Aorta (tissue), 5 donors: ENCODE measurements at regions not wholly inside any gene's neighbourhood (a gene's known extent, or its start where the extent isn't known, plus 50 kb on each side); places are given as distances from the start of the nearest gene placed in this dataset.
"Not testable (repeated sequence)": the region's sequence is repeated elsewhere in the genome, so short reads cannot be mapped to it uniquely, and the experiment has no call there.

Experiments
- ATAC-seq: fragments of 200-7000 bp; cut with Tn5 transposase; one replicate; pipeline ENCODE4 v1.9.1; 2022; ENCODE audit warnings: moderate library complexity; ENCODE audit not compliant: low FRiP score
- DNase-seq, 2 donors: peaks; one replicate each; pipeline ENCODE4 v3.0.0-alpha.2; 2020
- H3K27ac ChIP-seq, 2 donors: one replicate each; pipeline ENCODE4 v1.5.1; 2013; ENCODE audit warnings: low read length in 2 of 2, mild to moderate bottlenecking in 2 of 2, moderate library complexity in 2 of 2, control low read depth in 1 of 2, inconsistent platforms in 1 of 2, low read depth in 1 of 2
- H3K27me3 ChIP-seq, 2 donors: one replicate each; pipeline ENCODE4 v1.6.1; 2013; ENCODE audit warnings: control low read depth in 1 of 2, low read length in 1 of 2, mild to moderate bottlenecking in 1 of 2, moderate library complexity in 1 of 2; ENCODE audit not compliant: insufficient read depth in 2 of 2, control insufficient read depth in 1 of 2
- H3K36me3 ChIP-seq, 2 donors: one replicate each; pipeline ENCODE4 v1.6.1; 2013; ENCODE audit warnings: control low read depth in 1 of 2, low read length in 1 of 2, mild to moderate bottlenecking in 1 of 2; ENCODE audit not compliant: insufficient read depth in 2 of 2, control insufficient read depth in 1 of 2
- H3K4me1 ChIP-seq, 2 donors: one replicate each; pipeline ENCODE4 v1.6.1; 2013; ENCODE audit warnings: low read length in 2 of 2, control low read depth in 1 of 2, mild to moderate bottlenecking in 1 of 2, moderate library complexity in 1 of 2; ENCODE audit not compliant: insufficient read depth in 2 of 2, control insufficient read depth in 1 of 2
- H3K4me3 ChIP-seq, 2 donors: one replicate each; pipeline ENCODE4 v1.5.1; 2013; ENCODE audit warnings: low read length in 2 of 2, control low read depth in 1 of 2, mild to moderate bottlenecking in 1 of 2
- H3K9me3 ChIP-seq: one replicate; pipeline ENCODE4 v1.6.1; 2013; ENCODE audit warnings: mild to moderate bottlenecking, low read length; ENCODE audit not compliant: control insufficient read depth
- WGBS, 2 donors: extraction: QIAGEN DNeasy Blood & Tissue Kit; methylation state at CpG; one replicate each; pipeline ENCODE4 v1.1.7; 2013; 5-methylcytosine and 5-hydroxymethylcytosine counted together
- intact Hi-C, 2 donors: fragments of 100-400 bp; cut with DNase I; formaldehyde crosslinking; loops; one replicate each; pipeline versions ENCODE4 v1.14.2 to v1.15.0; 2022
- donor health status: healthy with polysubstance abuse.
- donor health status: Bipolar disorder and iron deficiency.
- donor health status: DM: no; HTN: no; CAD: no.
- donor health status: DM: no; HTN: no; CAD: no.
- donor health status: DM: yes; HTN: yes; CAD: no.

DNA sequence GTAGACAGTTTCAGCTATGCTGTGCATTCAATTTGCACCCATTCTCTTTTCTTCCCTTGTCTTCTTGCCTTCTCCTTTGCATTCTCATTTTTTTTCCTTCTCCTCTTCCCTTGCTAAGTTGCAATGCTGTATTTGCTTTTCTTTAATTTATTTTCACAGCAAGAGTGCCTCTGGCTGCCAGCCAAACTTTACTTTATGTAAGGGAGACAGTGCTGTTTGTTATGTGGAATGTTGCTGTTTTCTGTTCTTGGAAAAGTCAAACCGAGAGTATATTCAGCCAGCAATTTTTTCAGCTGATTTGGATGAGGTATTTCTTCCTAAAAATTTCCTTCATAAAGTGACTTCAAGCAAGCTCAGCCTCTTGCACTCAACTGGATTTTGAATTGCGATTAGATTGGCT, 1293.4 kb downstream of the ARAP2 start:
- no peaks in the 10 kb centered on the region for H3K9me3 ChIP-seq
- ATAC-seq = no peak
- no peak overlapping the region for H3K27ac ChIP-seq
- no peak overlapping the region for H3K4me3 ChIP-seq
- no peaks in the 10 kb centered on the region for H3K36me3 ChIP-seq
- WGBS, 2 donors = 35 to 41% methylated on average over 2 of the region's 2 CpGs
- H3K4me1 ChIP-seq = no peaks in the 10 kb centered on the region
- H3K27me3 ChIP-seq = no peaks in the 10 kb centered on the region
- intact Hi-C loops = no loop called here
- no peak for DNase-seq

DNA sequence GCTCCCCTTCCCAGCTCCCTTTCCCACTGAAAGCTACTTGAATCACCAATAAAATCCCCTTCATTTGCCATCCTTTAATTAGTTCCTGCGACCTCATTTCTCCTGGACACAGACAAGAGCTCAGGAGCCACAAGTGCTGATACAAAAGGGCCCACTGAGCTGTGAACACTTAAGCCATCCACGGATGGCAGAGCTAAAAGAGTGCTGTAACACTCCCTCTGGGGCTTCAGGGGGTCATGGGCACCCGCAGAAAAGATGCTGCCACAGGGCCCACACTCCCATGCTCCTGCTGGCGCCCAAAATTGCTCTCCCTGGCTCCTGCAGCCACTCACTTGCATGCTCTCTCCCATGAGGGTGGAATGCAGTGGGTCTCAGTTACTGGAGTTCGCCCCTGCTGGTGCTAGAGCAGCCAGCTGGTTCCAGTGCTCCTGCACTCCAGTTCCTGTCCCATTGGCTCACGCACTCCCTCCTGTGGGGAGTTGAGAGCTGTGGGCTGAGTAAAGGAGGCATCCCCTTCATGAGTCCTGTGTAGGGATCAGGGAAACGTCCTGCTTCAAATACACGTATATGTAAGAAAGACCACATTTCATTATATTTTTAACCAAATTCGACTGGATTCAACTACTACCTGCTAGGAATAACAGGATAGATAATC, 1291.0 kb downstream of the ARAP2 start:
- intact Hi-C loops = no loop called here
- H3K4me1 ChIP-seq = no peaks in the 10 kb centered on the region
- 87 to 88% methylated on average over 9 of the region's 9 CpGs for WGBS, 2 donors
- no peaks in the 10 kb centered on the region for H3K27me3 ChIP-seq
- ATAC-seq = no peak
- no peaks in the 10 kb centered on the region for H3K9me3 ChIP-seq
- H3K4me3 ChIP-seq = no peak overlapping the region
- no peaks in the 10 kb centered on the region for H3K36me3 ChIP-seq
- H3K27ac ChIP-seq = no peak overlapping the region
- no peak for DNase-seq

GRCh38 chr4:34964613-34965012, 1279.7 kb downstream of the ARAP2 start:
- H3K4me3 ChIP-seq = no peak overlapping the region
- no peaks in the 10 kb centered on the region for H3K27me3 ChIP-seq
- H3K27ac ChIP-seq = no peak overlapping the region
- H3K36me3 ChIP-seq = no peaks in the 10 kb centered on the region
- intact Hi-C loops = no loop called here
- DNase-seq (no peak), ATAC-seq (no peak)
- 42 to 55% methylated on average over 2 of the region's 2 CpGs for WGBS, 2 donors
- H3K9me3 ChIP-seq = no peaks in the 10 kb centered on the region
- no peaks in the 10 kb centered on the region for H3K4me1 ChIP-seq

- no peaks in the 10 kb centered on the region for H3K27me3 ChIP-seq
- intact Hi-C loops = no loop called here
These were observed 1272.1 kb downstream of the ARAP2 start for GRCh38 chr4:34972189-34972588.

GRCh38 chr4:34973650-34974312, 1270.5 kb downstream of the ARAP2 start:
- H3K9me3 ChIP-seq = no peaks in the 10 kb centered on the region
- H3K27me3 ChIP-seq = no peaks in the 10 kb centered on the region
- H3K27ac ChIP-seq = no peak overlapping the region
- H3K36me3 ChIP-seq = no peaks in the 10 kb centered on the region
- H3K4me3 ChIP-seq = no peak overlapping the region
- DNase-seq = no peak
- H3K4me1 ChIP-seq = no peaks in the 10 kb centered on the region
- intact Hi-C loops = no loop called here
- ATAC-seq = no peak
- WGBS, 2 donors = 56 to 68% methylated on average over 3 of the region's 3 CpGs

More at GRCh38 chr4:34972189-34972588, 1272.1 kb downstream of the ARAP2 start:
- no peaks in the 10 kb centered on the region for H3K9me3 ChIP-seq
- no peak for DNase-seq
- no peak for ATAC-seq
- H3K27ac ChIP-seq = no peak overlapping the region
- H3K36me3 ChIP-seq = no peaks in the 10 kb centered on the region
- H3K4me3 ChIP-seq = no peak overlapping the region
- 91 to 92% methylated on average over 3 of the region's 3 CpGs for WGBS, 2 donors
- no peaks in the 10 kb centered on the region for H3K4me1 ChIP-seq

DNA sequence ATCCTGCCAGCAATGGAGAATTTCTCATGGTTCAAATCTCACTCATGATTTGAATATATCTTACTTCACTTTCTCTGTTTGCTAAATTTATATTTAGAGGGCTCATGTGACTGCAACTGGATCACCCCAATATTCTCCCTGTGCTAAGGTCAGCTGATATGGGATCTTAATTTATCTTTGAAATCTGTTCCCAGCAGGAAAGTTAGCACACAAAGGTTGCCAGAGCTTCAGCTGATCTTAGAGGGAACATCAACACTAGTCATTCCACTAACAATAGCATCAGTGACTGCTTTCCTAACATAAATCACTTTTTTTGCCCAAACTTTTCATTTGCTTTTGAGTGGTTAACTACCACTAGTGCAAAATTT, 1270.0 kb downstream of the ARAP2 start:
- no peaks in the 10 kb centered on the region for H3K27me3 ChIP-seq
- H3K36me3 ChIP-seq = no peaks in the 10 kb centered on the region
- intact Hi-C loops = no loop called here
- no peak overlapping the region for H3K4me3 ChIP-seq
- no peak overlapping the region for H3K27ac ChIP-seq
- ATAC-seq (no peak), DNase-seq (no peak)
- H3K9me3 ChIP-seq = no peaks in the 10 kb centered on the region
- no peaks in the 10 kb centered on the region for H3K4me1 ChIP-seq

DNA sequence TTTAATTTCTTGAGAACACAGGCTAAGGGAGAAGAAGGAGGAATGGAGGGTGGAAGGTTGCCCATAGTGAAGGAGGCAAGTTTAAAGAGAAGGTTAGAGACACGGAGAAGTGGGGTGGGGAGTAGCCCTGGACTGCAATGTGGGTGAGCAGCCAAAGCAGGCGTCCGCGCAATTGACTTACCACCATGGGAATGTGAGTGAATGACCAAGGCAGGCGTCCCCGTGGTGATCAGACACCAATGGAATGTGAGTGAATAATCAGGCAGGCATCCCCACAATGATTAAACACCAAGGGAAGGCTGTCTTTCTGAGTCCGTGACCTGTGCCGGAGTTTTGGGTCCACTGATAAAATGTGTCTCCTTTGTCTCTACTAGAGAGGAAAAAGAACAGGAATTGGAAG, 1223.1 kb downstream of the ARAP2 start:
- H3K4me1 ChIP-seq, DNase-seq, H3K27me3 ChIP-seq, H3K36me3 ChIP-seq, H3K9me3 ChIP-seq, H3K4me3 ChIP-seq, ATAC-seq, H3K27ac ChIP-seq, intact Hi-C loops: not testable (repeated sequence)
- WGBS, 2 donors = 85 to 86% methylated on average over 8 of the region's 8 CpGs

DNA sequence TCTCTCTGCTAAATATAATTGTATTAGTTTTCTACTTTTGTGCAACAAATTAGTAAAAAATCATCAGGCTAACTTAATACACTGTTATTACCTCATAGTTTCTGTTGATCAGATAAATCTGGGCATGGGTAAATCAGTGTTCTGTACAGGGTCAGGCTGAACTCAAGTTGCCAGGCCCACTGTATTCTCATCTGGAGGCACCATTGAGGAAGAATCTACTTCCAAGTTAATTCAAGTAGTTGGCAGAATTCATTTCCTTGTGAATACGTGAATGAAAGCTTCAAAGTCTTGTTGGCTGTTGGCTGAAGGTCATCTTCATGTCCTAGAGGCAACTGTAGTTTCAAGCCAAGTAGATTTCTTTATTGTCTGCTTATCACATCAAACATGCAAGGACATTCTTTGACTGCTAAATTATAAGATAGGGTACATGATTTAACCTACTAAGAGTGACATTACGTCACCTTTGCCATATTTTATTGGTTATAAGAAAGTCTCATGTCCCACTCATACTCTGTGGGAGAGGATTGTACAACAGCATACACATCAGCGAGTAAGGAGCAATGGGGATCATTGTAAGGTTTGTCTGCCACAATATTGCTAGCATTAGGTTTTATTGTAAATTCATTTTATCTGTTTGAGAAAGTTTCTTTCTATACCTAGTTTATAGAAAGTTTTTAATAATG, 1219.0 kb downstream of the ARAP2 start:
- ATAC-seq = no peak

More for the DNA sequence above, 1219.0 kb downstream of the ARAP2 start:
- H3K4me1 ChIP-seq = no peaks in the 10 kb centered on the region
- no peak overlapping the region for H3K27ac ChIP-seq
- H3K4me3 ChIP-seq = no peak overlapping the region
- DNase-seq = no peak
- H3K27me3 ChIP-seq = no peaks in the 10 kb centered on the region
- H3K36me3 ChIP-seq = no peaks in the 10 kb centered on the region
- 75 to 76% methylated on average over 3 of the region's 3 CpGs for WGBS, 2 donors
- no peaks in the 10 kb centered on the region for H3K9me3 ChIP-seq
- intact Hi-C loops = no loop called here
